Suprapubic skin (tissue), 3 donors: ENCODE measurements at regions not wholly inside any gene's neighbourhood (a gene's known extent, or its start where the extent isn't known, plus 50 kb on each side); places are given as distances from the start of the nearest gene placed in this dataset.

Source experiments
- POLR2A ChIP-seq, 2 donors: fragments of 450-650 bp; IDR thresholded peaks; one replicate each; pipeline ENCODE4 v1.6.1; 2017; ENCODE audit warnings: antibody characterized with exemption in 2 of 2, mild to moderate bottlenecking in 2 of 2, moderate library complexity in 2 of 2
- TF ChIP-seq, protein P1 (sequence below), 2 donors: fragments of 200-600 bp in 1 of 2; fragments of 450-650 bp in 1 of 2; sonication (generic) in 1 of 2; IDR thresholded peaks; one replicate each; pipeline ENCODE4 v1.5.1; 2016 to 2019; ENCODE audit warnings: antibody characterized with exemption in 2 of 2, mild to moderate bottlenecking in 1 of 2, moderate library complexity in 1 of 2

DNA sequence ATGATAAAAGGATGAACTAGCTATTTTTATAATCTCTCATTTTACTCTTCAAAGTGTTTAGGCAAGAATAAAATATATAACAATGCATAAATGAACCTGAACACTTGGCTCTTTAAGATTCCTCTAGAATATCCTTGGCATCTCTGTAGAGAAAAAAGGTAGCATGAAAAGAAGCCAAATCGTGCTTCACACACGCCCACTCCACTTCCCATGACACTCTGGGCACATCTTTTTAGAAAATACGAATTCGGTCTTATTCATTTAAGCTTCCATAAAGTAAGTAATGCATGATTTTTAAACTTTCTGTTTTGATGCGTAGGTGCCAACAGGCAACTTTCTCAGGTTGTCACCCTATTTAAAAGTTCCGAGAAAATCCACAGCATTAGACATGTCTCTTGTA is 73.6 kb upstream of the SORBS2 start:
- TF ChIP-seq, protein P1, sequence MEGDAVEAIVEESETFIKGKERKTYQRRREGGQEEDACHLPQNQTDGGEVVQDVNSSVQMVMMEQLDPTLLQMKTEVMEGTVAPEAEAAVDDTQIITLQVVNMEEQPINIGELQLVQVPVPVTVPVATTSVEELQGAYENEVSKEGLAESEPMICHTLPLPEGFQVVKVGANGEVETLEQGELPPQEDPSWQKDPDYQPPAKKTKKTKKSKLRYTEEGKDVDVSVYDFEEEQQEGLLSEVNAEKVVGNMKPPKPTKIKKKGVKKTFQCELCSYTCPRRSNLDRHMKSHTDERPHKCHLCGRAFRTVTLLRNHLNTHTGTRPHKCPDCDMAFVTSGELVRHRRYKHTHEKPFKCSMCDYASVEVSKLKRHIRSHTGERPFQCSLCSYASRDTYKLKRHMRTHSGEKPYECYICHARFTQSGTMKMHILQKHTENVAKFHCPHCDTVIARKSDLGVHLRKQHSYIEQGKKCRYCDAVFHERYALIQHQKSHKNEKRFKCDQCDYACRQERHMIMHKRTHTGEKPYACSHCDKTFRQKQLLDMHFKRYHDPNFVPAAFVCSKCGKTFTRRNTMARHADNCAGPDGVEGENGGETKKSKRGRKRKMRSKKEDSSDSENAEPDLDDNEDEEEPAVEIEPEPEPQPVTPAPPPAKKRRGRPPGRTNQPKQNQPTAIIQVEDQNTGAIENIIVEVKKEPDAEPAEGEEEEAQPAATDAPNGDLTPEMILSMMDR (IDR thresholded peaks at IDR 0.05), result no peak
- TF ChIP-seq POLR2A (IDR thresholded peaks at IDR 0.05), result no peak
